ENCODE measurements at regions not wholly inside any gene's neighbourhood (a gene's known extent, or its start where the extent isn't known, plus 50 kb on each side); places are given as distances from the start of the nearest gene placed in this dataset.

DNA sequence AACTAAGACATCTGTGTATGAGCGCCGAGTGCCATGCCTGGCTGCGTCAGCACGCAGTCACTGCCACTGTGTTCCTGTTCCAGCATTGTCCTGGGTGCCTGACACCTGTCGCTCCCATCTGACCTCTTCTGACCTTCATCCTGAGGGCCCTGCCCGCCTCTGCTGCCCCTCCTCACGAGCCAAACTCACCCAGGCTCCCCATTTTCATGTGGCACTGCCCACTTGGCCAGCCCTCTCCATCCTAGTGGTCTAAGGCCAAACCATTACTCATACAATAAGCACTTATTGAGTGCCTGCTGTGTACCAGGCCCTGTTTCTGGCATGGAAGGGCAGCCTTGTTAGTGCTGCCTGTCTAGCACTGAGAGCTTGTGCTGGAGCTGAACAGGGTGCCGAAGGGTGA, 77.2 kb upstream of the PCBD1 start:
- Histone ChIP-seq H3K4me1 (ENCODE audit: control insufficient read depth in 1 of 2, insufficient read depth in 2 of 2, low read length in 2 of 2) (peaks cover 3 to 10% of the 10 kb centered on the region in 2 experiments; a peak in 3 of 4 replicates), H3K9me2 (ENCODE audit: insufficient read depth) (no peaks in the 10 kb centered on the region), H3K9me3 (ENCODE audit: control insufficient read depth in 1 of 2, insufficient read depth in 1 of 2, low read depth in 1 of 2, low read length in 2 of 2) (no peaks in the 10 kb centered on the region), H3K27me3 (ENCODE audit: insufficient read depth, low read length) (peaks cover 14% of the 10 kb centered on the region), H3K27ac (ENCODE audit: low read depth, low read length) (no peak overlapping the region), H3K9ac (ENCODE audit: low read length) (no peak overlapping the region), H3K4me3 (replicated peaks in 1 of 2; ENCODE audit: low read depth in 1 of 2, low read length in 2 of 2) (no peak overlapping the region), H2AFZ (ENCODE audit: low read depth, low read length, poor library complexity, severe bottlenecking) (no peak overlapping the region), H3K79me2 (ENCODE audit: insufficient read depth, low read length) (no peaks in the 10 kb centered on the region), H3K36me3 (ENCODE audit: control insufficient read depth in 1 of 2, insufficient read depth in 2 of 2, low read length in 2 of 2) (no peaks in the 10 kb centered on the region), H4K20me1 (ENCODE audit: insufficient read depth) (no peaks in the 10 kb centered on the region), H3K4me2 (ENCODE audit: low read length) (no peak overlapping the region)
- POLR2A ChIA-PET = no interaction called here
- TF ChIP-seq SIN3A (IDR thresholded peaks at IDR 0.05; ENCODE audit: low read depth) (no peak), CBX3 (IDR thresholded peaks at IDR 0.05; ENCODE audit: low read depth) (no peak), ZBTB33 (IDR thresholded peaks at IDR 0.05; ENCODE audit: extremely low read depth, insufficient replicate concordance, low read length) (no peak), ZFX (IDR thresholded peaks at IDR 0.05) (no peak), SP1 (IDR thresholded peaks at IDR 0.05; ENCODE audit: low read depth) (no peak), POLR2A (IDR thresholded peaks at IDR 0.05; ENCODE audit: borderline replicate concordance, extremely low read depth, insufficient read depth, insufficient read length) (no peak), RAD21 (IDR thresholded peaks at IDR 0.05; ENCODE audit: low read depth) (no peak), REST (IDR thresholded peaks at IDR 0.05; ENCODE audit: low read depth) (no peak)
- no TSS peak for BruUV-seq (replicated peaks)
- ATAC-seq = no peak
- intact Hi-C loops (cut with micrococcal nuclease) = no loop called here
- RAD21 ChIA-PET (ENCODE audit: low non-redundant PET in 1 of 2, low total read pairs in 2 of 2, uncharacterized antibody in 2 of 2, unreplicated experiment in 2 of 2) = no interaction called here
- CTCF ChIA-PET = no interaction called here
- DNase-seq (ENCODE audit: low read depth, low spot score) = no peak

Measured in HCT116 (cell line).